ENCODE measurements at regions not wholly inside any gene's neighbourhood (a gene's known extent, or its start where the extent isn't known, plus 50 kb on each side); places are given as distances from the start of the nearest gene placed in this dataset.

DNA sequence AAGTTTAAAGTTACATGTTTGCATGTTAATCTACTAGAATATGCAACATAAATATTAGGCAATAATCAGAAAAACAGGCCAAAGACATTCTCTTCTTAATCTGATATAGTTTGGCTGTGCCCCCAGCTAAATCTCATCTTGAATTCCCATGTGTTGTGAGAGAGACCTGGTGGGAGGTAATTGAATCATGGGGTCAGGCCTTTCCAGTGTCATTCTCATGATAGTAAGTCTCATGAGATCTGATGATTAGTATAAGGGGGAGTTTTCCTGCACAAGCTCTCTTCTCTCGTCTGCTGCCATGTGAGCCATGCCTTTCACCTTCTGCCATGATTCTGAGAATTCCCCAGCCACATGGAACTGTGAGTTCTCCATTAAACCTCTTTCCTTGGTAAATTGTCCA is 1241.7 kb upstream of the ADGRB3 start:
- peak; percentile 4 for DNase-seq (ENCODE audit: low read depth)

DNA sequence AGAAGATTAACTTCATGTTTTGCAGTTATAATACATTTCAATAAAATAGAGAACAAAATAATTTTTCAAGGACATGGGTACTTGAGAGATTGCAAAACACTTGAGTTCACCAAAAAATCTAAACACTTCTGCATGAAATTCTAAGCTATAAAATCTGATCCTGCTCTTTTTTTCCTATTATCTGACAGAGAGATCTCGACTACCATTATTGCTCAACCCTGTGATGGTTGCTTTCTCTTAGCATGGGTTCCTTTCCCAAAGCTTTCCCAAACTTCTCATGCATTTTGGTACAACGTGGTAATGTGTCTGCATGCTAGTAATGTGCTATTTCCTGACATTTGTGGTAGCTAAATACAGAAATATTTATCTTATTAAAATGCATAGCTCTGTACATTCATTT is 1243.1 kb upstream of the ADGRB3 start:
- no peak for DNase-seq (ENCODE audit: low read depth)
- TF ChIP-seq, protein P1, sequence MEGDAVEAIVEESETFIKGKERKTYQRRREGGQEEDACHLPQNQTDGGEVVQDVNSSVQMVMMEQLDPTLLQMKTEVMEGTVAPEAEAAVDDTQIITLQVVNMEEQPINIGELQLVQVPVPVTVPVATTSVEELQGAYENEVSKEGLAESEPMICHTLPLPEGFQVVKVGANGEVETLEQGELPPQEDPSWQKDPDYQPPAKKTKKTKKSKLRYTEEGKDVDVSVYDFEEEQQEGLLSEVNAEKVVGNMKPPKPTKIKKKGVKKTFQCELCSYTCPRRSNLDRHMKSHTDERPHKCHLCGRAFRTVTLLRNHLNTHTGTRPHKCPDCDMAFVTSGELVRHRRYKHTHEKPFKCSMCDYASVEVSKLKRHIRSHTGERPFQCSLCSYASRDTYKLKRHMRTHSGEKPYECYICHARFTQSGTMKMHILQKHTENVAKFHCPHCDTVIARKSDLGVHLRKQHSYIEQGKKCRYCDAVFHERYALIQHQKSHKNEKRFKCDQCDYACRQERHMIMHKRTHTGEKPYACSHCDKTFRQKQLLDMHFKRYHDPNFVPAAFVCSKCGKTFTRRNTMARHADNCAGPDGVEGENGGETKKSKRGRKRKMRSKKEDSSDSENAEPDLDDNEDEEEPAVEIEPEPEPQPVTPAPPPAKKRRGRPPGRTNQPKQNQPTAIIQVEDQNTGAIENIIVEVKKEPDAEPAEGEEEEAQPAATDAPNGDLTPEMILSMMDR (conservative IDR thresholded peaks at IDR 0.05; ENCODE audit: control insufficient read depth, insufficient read depth, low read depth, low read length), result no peak
- H3K4me3 ChIP-seq (ENCODE audit: control insufficient read depth, low read depth, low read length), result no peak overlapping the region

More for the DNA sequence above, 1241.7 kb upstream of the ADGRB3 start:
- H3K4me3 ChIP-seq (ENCODE audit: control insufficient read depth, low read depth, low read length), result no peak overlapping the region
- TF ChIP-seq, protein P1 (conservative IDR thresholded peaks at IDR 0.05; ENCODE audit: control insufficient read depth, insufficient read depth, low read depth, low read length), result no peak

DNA sequence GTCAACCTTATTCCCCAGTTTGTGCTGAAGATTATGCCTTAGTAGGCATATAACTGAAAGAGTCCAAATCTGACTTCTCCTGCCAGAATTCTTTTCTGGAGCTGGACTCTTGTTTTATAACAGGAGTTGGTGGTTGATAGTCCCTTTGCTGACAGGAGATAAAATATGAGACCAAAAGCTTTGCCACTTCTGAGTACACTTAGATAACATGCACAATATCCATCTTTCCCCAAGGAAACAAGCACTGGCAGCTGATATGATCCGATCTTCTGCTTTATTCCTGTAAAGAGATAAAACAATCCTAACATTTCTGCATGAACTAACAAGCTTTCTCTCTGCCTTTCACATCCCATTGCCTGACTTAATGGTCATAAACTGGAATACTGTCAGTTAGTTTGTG is 1265.4 kb upstream of the ADGRB3 start:
- TF ChIP-seq, protein P1 (conservative IDR thresholded peaks at IDR 0.05; ENCODE audit: control insufficient read depth, insufficient read depth, low read depth, low read length), result no peak
- DNase-seq (ENCODE audit: low read depth), result no peak
- no peak overlapping the region for H3K4me3 ChIP-seq (ENCODE audit: control insufficient read depth, low read depth, low read length)

DNA sequence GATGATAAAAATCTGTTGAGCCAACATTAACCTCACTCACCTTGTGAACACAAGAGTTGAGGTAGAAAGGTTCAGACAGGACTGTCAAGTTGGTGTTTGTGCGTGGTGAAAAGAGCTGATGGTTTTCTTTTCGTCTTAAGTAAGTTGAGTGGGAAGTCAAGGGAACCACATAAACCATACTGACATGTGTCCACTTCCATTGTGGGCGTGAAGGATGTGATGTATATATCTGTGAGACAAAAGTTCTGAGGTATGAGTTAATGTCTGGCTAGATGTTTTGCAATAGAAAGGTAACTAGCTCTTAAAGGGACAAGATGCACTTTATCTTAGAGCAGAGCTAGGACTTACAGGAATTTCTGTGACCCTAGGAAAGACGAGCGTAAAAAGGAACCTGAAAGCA is 1272.1 kb upstream of the ADGRB3 start:
- TF ChIP-seq, protein P1 (conservative IDR thresholded peaks at IDR 0.05; ENCODE audit: control insufficient read depth, insufficient read depth, low read depth, low read length), result no peak
- H3K4me3 ChIP-seq (ENCODE audit: control insufficient read depth, low read depth, low read length), result no peak overlapping the region
- DNase-seq (ENCODE audit: low read depth), result no peak

DNA sequence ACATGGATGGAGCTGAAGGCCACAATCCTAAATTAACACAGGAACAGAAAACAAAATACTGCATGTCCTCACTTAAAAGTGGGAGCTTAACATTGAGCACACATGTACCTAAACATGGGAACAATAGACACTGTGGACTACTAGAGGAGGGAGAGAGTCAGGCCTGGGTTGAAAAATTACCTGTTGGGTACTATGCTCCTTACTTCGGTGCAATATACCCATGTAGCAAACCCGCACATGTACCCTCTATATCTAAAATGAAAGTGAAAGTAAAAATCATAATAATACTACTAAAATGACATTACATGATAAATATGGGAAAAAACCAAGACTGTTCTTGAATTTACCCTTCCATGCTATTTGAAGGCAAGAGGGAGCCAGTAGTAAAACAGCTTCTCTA is 1273.8 kb upstream of the ADGRB3 start:
- no peak overlapping the region for H3K4me3 ChIP-seq (ENCODE audit: control insufficient read depth, low read depth, low read length)
- TF ChIP-seq, protein P1 (conservative IDR thresholded peaks at IDR 0.05; ENCODE audit: control insufficient read depth, insufficient read depth, low read depth, low read length), result no peak
- no peak for DNase-seq (ENCODE audit: low read depth)

DNA sequence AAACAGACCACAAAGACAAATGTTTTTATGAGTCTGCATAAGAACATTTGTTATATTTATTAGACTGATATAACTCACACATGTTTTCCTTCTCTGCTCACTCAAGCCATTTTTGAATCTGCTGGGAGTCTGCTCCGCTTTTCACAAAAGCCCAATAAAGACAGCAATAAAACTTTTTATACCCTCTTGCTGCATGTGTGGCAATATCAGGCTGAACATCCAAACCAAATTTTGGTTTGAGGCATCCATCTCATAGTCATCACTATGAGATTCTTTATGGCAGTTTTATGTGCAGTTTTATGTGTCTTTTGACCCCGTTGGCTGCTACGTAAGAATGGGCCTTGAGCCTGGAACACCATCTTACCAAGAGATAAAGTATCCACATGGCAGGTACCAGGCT is 1276.8 kb upstream of the ADGRB3 start:
- DNase-seq (ENCODE audit: low read depth), result no peak
- H3K4me3 ChIP-seq (ENCODE audit: control insufficient read depth, low read depth, low read length), result no peak overlapping the region
- TF ChIP-seq, protein P1 (conservative IDR thresholded peaks at IDR 0.05; ENCODE audit: control insufficient read depth, insufficient read depth, low read depth, low read length), result no peak

DNA sequence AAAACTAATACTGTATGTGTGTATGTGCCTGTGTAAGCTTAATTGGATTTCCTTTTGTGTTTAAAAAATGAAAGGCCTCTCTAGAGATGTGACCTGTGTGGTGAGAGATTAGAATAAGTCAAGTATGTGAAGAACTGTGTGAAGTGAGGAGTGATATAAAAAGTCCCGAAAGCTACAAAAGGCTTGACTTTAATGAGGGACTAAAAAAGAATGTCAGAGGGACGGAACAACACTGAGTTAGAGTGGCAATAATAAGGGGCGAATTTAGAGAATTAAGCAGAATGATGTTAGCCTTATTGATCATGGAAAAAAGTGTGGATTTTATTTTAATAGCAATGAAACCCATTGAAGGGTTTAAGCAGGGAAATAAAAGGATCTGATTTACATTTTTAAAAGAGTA is 1281.2 kb upstream of the ADGRB3 start:
- DNase-seq (ENCODE audit: low read depth), result no peak
- TF ChIP-seq, protein P1 (conservative IDR thresholded peaks at IDR 0.05; ENCODE audit: control insufficient read depth, insufficient read depth, low read depth, low read length), result no peak
- no peak overlapping the region for H3K4me3 ChIP-seq (ENCODE audit: control insufficient read depth, low read depth, low read length)
